ENCODE measurements at regions not wholly inside any gene's neighbourhood (a gene's known extent, or its start where the extent isn't known, plus 50 kb on each side); places are given as distances from the start of the nearest gene placed in this dataset.

- H4K20me1 ChIP-seq (replicated peaks; ENCODE audit: control insufficient read depth, extremely low read depth, insufficient read depth, low read length): no peaks in the 10 kb centered on the region
- no peaks in the 10 kb centered on the region for H3K4me1 ChIP-seq (ENCODE audit: control insufficient read depth, extremely low read depth, insufficient read depth, low read length)
- CTCF ChIA-PET: no interaction called here
- dilution Hi-C loops (cut with MboI; ENCODE audit: extremely low pct_ligation_motif_present, low sequenced_read_pairs): no loop called here
- no peak overlapping the region for H2AFZ ChIP-seq (ENCODE audit: low read depth, low read length)
- BruUV-seq (replicated peaks): no TSS peak
- POLR2A ChIA-PET: no interaction called here
- no peak overlapping the region for H3K9ac ChIP-seq (replicated peaks; ENCODE audit: extremely low read depth, insufficient read depth, low read length)
- H3K9me1 ChIP-seq (replicated peaks; ENCODE audit: control insufficient read depth, extremely low read depth, insufficient read depth, low read length): no peaks in the 10 kb centered on the region
- H3K27ac ChIP-seq (ENCODE audit: insufficient read depth, low read depth, low read length): no peak overlapping the region
- TF ChIP-seq FOS (IDR thresholded peaks at IDR 0.05; ENCODE audit: borderline replicate concordance, insufficient read depth, low read length) (no peak), CTCF (IDR thresholded peaks at IDR 0.05; ENCODE audit: extremely low read depth in 1 of 2, insufficient read depth in 1 of 2, low read depth in 1 of 2, low read length in 2 of 2) (no peak), POLR2A (IDR thresholded peaks at IDR 0.05; ENCODE audit: low read depth, low read length) (no peak), JUN (IDR thresholded peaks at IDR 0.05; ENCODE audit: borderline replicate concordance, insufficient read depth, insufficient read length, low read depth) (no peak), EZH2 (IDR thresholded peaks at IDR 0.05; ENCODE audit: borderline replicate concordance, low read depth, low read length, severe bottlenecking) (no peak), MAX (IDR thresholded peaks at IDR 0.05; ENCODE audit: insufficient read depth, insufficient read length) (no peak), GATA2 (IDR thresholded peaks at IDR 0.05; ENCODE audit: insufficient read depth, insufficient read length, low read depth, low read length) (no peak), MYC (IDR thresholded peaks at IDR 0.05; ENCODE audit: low read depth, low read length) (no peak), POLR2AphosphoS5 (IDR thresholded peaks at IDR 0.05; ENCODE audit: insufficient read depth, low read depth, low read length) (no peak)
- no peaks in the 10 kb centered on the region for H3K9me3 ChIP-seq (replicated peaks; ENCODE audit: control insufficient read depth, insufficient read depth, low read length)
- H3K79me2 ChIP-seq (ENCODE audit: control insufficient read depth, insufficient read depth, low read length): no peaks in the 10 kb centered on the region
- DNase-seq (ENCODE audit: low read depth, low spot score): no peak
- H3K4me2 ChIP-seq (ENCODE audit: insufficient read depth, low read length): no peak overlapping the region
- no peaks in the 10 kb centered on the region for H3K27me3 ChIP-seq (ENCODE audit: control insufficient read depth in 2 of 2, insufficient read depth in 2 of 2, low read length in 2 of 2)
- H3K4me3 ChIP-seq (replicated peaks in 1 of 3; ENCODE audit: insufficient read depth in 1 of 3, low read depth in 1 of 3, low read length in 3 of 3): no peak overlapping the region
- intact Hi-C loops (cut with micrococcal nuclease): no loop called here
- H3K36me3 ChIP-seq (ENCODE audit: control insufficient read depth in 2 of 2, extremely low read depth in 1 of 2, insufficient read depth in 2 of 2, low read length in 2 of 2): no peaks in the 10 kb centered on the region
- no peak for FAIRE-seq
These were observed 426.6 kb downstream of the DUSP10 start for GRCh38 chr1:221315330-221315729.
